ENCODE measurements at regions not wholly inside any gene's neighbourhood (a gene's known extent, or its start where the extent isn't known, plus 50 kb on each side); places are given as distances from the start of the nearest gene placed in this dataset.
"Not testable (repeated sequence)": the region's sequence is repeated elsewhere in the genome, so short reads cannot be mapped to it uniquely, and the experiment has no call there.

DNA sequence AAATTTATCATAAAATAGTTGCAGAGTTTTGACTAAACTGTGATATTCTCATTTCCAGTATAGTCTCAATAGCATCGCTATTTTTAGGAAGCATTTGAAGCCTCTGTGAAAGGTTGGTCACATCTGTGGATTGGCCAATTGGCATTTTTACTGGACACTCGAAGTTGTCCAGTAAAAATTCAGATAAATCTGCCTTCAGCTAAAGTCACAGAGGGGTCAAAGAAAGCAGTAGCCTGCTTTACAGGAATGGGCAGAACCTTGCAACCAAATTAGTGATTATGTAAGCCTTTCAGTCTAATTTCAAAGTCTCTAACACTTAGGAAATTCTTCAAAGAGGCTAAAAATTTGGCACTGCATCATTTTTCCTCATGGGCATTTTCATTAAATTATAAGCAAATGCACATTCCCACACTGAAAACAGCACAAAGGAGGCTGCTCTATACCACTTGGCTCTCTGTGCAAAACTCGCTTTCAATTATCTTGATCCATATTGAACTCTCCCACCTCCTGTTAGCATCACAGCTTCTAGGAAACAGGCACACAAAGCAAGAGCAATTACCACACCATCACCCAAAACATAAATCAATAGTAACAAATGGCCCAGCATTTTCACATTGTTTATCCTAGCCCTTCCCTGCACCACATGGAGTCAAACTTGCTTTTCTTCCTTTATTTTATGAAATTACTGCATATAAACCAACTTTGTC lies 318.5 kb upstream of the DUSP10 start:
- ATAC-seq = no peak

DNA sequence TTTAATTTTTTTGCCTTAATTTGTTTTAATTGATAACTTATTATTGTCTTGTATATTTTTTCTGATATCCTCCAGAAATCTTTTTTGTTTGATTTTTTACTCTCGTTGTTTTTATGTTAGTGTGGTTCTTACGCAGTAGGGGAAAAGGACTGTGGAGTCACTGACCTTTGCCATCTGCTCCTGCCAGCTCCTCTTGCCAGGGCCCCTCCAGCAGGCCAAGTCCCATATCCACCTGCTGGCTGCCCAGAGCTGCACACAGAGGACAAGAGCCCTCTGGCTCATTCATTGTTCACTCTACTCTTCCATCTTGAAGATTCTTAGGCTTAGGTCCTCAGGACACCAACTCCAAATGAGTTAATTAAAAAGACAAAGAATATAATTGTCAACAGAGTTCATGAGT lies 316.4 kb upstream of the DUSP10 start:
- ATAC-seq = no peak

DNA sequence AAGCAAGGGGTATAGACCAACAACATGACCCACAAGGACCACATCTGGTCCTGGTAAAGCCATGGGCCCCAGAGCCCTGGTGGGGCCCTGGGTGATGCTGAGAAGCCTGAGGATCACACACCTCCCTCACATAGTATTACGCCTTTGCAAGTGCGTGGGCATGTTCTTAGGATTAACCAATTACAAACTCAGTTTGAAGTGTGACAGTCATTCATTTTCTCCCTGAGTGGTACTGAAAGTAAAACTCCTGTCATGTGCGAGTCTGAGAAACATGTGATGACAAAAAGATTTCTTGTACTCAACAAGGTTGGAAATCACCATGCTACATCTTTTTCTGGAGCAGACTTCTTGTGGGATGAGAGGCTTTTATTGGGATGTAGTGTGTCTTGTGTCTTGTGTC lies 315.3 kb upstream of the DUSP10 start:
- peak; percentile 41 to 48 for ATAC-seq

DNA sequence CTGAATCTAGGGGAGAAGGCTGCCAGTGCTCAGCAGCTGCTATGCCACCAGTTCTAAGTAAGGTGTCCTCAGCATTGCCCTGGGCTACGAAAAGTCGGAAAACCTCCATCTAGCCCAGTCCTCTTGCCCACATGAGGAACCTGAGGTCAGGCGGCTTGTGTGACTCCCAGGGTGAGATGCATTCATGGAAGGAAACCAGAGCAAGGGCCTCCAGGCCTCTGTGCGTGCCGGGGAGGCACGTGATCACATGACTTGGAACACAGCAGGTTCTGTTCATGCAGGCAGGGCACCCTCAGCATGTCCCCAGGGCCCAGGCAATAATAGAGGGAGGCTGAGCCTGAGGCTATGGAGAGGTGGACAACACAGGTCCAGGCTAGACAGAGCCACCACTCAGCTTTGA lies 312.5 kb upstream of the DUSP10 start:
- ATAC-seq = no peak

DNA sequence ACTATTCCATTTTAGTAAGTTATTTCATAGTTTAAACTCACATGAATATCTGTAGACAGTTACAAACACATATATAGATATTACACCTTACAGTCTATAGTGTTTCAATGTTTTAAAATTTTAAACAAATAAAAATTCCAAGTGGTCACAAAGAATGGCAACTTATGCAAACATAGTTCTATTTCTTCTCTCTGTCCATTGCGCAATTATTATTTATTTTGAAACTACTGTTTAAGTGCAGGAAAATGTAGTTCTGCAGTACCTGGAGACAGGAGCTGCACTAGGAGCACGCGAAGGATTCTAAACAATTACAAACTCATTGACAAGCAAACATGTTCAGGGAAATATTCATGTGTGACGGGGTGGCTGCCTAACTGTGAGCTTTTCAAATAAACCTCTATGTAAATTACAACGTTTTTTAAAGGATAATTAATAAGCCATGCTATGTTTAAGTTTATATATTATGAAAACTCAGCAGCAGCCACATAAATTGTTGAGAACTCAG lies 312.0 kb upstream of the DUSP10 start:
- no peak for ATAC-seq

DNA sequence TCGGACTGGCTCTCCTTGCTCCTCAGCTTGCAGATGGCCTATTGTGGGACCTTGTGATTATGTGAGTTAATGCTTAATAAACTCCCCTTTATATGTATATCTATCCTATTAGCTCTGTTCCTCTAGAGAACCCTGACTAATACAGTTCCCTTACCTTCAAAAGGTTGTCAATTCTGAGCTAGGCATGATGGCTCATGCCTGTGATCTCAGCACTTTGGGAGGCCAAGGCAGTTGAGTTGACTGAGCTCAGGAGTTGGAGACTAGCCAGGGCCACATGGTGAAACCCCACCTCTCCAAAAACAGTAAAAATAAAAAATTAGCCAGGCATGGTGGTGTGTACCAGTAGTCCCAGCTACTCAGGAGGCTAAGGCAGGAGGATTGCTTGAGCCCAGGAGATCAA lies 309.4 kb upstream of the DUSP10 start:
- peak in 1 of 2 donors; percentile 42 for ATAC-seq

DNA sequence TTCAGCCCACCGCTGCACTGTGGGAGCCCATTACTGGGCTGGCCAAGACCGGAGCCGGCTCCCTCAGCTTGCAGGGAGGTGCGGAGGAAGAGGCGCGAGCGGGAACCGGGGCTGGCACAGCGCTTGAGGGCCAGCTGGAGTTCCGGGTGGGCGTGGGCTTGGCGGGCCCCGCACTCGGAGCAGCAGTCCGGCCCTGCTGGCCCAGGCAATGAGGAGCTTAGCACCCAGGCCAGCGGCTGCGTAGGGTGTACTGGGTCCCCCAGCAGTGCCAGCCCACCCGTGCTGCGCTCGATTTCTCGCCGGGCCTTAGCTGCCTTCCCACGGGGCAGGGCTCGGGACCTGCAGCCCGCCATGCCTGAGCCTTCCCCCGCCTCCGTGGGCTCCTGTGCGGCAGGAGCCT lies 307.8 kb upstream of the DUSP10 start:
- not testable (repeated sequence) for ATAC-seq

DNA sequence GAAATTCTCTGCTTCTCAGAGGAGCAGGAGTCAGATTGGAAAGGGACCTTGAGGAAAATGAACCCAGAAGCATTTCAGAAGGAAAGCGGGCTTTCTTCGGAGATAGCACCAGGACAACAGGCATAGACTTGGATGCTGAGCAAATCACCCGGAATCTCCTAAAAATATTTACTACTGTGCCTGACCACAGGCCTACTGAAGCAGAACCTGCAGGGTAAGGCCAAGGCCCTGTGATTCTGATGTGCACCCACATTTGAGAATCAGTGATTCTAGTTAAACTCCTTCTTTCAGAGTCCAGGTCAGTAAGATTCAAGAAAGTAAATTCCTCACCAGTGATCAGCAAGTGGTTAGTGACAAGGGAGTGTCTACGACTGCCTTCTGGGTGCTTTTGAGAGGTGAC lies 307.3 kb upstream of the DUSP10 start:
- no peak for ATAC-seq

DNA sequence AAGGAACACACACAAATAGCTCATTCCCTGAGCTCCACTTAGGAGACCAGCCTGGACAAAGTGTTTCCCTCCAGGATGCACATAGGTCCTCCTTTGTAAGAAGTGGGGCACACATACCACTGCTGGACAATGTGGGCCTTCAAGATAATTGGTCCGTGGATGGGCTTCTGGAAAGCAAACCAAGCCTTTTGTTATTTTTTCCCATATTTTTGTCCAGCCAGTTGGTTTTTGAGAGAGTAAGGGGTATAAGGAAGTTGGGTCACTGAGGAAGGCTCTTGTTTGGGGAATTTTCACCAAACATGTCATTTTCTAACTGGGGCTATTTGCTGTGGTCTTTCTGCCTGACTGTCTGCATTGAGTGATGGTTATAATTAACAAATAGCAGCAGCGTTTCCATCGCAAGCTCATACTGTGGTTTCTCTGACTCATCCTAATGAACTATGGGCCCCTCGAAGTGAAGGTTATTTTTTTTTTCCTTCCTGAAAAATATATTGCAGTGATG lies 306.3 kb upstream of the DUSP10 start:
- peak; percentile 63 to 72 for ATAC-seq

DNA sequence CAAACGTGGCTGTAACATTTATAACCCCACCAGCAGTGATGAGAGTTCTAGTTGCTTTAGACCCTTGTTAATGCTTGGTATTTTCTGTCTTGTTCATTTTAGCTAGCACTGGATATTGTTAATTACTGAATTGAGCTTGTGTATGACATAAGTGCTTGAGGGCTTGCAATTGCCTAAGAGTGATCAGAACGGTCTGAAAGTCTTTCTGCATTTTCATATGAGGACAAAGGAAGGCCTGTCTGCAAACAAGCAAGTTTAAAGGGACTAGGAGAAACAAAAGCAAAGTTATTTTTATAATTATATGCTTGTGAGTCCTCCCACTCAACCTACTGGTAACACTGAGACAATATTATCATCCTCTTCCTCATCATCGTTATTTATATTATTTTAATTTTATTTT lies 305.5 kb upstream of the DUSP10 start:
- no peak for ATAC-seq

DNA sequence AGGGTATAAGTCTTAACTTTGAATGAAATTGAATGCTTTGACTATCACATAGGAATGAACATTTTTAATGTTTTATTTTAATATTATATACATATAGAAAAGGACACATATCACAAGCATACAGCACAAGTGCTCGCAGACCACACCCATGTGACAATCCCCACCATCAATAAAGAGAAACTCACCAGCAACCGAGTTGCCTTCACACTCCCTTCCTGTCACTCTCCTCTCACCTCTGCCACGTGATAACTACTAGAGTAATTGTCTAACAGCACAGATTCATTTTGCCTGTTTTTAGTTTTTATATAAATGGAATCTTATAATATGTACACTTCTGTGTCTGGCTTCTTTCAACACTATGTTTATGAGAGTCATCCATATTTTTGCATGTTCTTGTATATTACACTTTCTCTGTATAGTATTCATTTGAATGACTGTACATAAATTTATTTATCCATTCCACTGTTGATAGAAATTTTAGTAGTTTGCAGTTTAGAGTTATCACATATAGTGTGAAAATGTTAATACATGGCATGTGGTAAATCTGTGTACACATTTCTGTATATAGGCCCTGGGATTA lies 304.9 kb upstream of the DUSP10 start:
- ATAC-seq = no peak

DNA sequence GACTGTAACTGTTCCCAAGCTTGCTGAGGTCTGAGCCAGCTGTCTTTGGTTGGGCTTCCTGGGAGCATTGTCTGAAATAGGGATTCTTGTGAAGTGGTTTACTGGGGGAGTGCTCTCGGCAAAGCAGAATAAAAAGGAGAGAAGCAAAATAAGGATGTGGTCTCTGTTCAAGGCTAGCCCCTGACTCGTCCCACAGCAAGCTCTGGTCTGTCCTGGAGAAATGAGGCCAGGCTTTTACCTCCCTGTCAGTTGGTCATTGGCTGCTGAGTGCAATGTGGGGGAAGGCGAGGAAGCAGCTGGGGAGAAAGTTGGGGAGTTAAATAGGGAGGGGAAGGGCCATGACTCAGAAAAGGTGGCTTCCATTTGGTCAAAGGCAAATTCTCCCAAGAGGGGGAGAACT lies 303.9 kb upstream of the DUSP10 start:
- ATAC-seq = no peak

DNA sequence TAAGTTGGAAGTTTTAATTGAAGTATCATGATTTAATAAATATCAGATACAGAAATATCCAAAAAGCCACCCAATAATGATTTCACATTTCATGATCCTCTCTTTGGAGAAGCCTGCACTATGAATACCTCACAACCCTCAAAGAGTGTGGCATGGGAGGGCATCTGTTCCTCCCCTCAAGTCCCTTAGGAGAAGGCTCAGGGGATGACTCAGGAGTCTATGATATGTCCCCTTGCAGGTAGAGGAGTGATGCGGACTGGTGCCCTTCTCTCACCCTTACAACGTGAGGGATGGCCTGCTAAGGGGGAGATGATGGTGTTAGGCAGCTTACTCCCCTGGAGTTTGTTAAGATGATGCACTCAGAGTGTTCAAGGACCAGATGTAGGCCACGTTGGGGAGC lies 303.3 kb upstream of the DUSP10 start:
- ATAC-seq = no peak

DNA sequence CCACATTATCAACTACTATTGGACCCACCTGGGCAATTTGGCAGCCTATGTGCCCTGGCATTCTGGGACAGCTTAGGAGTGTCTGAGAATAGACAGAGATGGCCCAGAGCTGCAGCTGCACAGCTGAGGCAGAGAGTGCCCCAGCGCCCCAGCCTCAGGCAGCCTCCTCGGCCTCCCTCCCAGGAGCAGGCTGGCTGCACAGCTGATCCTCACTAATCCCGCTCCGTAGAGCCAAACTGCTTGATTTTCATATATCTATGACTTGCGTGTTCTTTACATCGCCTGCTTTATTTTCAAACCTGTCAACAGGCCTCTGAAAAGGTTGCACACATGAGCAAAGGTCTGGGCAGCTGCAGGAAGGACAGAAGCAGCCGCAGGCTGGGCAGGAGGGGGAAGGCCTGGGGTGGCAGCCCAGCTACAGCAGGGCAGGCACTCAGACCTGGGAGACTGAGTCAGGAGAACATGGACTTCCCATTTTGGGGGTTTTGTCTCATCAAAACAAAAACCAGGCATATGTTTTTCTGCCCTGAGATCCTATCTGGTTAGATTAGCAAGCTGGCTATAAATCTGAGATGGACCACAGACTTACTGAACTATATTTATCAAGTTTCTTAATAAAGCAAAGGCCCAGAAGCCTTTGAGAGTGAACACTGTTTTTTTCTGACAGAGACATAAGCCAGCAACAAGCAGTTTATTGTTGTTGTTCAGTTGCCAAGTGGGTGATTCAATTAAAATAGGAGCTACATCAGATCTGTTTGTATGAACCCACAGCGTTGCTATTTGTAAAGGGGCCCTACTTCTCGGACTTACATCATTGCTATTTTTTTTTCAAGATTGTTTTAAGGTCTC lies 301.8 kb upstream of the DUSP10 start:
- ATAC-seq = no peak

DNA sequence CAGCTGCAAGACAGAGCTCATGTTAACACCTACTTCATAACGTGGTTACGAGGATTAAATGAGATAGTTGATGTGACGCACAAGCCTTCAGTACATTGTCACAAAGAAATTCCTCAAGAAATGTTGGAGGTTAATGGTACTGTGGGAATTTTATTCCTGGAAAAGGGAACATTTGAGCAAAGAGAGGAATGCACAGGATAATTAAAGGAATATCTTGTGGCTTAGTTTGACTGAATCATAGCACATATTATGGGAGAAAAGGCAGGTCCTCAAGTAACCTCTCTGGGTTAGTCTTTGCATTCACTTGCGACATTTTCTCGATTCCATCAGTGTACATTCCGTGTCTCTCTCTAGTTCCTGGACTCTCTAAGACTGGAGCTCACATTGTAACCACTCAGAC lies 300.2 kb upstream of the DUSP10 start:
- no peak for ATAC-seq

DNA sequence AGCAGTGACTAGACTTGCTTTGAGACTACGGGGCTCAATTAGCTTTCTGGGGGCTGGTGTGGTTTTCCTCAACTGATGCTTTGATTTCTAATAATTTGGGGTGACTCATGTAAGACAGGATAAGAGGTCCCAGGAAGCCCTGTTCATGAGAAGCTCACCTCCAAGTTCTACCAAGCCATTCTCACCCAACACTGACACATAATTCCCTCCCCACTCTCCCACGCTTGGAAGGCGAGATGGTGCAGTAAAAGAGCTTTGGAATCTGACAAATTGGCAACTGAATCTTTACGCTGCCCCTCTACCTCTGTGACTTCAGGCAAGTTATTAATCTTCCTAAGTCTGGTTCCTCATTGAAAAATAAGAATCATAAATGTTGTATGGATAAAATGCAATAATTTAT lies 299.1 kb upstream of the DUSP10 start:
- ATAC-seq = no peak

DNA sequence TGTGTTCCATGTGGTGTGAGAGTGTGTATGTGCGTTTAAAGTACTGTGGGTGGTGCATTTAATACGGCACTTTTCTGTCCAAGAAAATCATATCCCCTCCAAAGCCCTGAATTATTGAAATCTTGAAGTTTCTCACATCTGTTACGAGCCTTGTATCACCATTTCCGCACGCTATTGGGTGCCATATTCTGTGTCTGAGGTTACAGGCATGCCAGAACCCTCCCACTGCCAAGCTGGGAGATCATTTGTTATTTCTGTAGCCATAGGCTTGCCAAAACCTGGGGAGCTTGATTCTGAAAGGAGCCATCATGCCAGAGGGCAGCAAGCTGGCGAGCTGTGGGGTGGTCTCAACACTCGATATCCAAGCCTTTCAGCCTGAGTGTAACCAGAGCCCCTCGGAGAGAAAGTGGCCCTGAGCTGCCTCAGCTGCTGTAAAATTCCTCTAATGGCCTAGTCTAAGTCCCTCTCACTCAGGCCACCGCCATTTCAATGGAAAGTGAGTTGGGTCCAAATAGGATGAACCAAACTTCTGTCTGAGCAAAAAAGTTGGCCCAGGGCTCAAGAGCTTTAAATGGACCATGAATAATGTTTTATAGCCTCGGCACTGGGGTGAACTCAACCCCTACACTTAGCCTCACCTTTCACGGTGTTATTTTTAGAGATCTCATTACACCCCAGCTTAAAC lies 298.4 kb upstream of the DUSP10 start:
- ATAC-seq = no peak

DNA sequence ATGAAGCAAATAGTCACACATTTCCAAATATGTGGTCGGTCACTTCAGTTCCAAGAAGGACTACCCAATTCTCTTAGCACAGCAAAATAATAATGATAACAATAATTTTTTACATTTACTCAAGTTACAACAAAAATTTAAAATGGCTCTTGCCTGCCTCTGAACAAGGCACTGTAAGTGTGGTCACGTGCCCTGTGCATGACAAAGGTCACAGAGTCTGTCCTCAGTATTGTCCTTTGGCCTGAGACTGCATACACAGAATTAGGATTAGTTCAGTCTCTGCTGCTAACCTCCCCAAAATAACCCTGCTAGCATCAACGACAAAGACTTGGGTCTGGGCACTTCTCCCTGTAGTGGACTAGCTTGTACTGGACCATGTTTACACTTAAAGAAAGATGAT lies 297.1 kb upstream of the DUSP10 start:
- no peak for ATAC-seq

DNA sequence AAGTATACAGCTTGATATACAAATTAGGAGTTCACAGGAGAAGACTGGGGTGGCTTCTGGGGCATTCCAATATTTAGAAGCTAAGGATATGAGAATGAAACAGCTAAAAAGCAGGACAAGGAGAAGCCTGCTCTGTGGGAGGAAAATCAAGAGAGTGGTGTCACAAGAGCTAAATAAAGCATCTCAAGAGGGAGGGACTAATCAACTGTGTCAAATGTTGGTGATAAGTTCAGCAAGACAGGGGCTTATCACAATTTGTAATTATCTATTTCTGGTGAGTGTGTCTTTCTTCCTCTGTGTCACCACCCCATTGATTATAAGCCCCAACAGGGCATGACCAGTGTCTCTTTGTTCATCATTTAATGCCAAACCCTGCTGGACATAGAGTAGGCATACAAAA lies 295.8 kb upstream of the DUSP10 start:
- ATAC-seq = no peak

DNA sequence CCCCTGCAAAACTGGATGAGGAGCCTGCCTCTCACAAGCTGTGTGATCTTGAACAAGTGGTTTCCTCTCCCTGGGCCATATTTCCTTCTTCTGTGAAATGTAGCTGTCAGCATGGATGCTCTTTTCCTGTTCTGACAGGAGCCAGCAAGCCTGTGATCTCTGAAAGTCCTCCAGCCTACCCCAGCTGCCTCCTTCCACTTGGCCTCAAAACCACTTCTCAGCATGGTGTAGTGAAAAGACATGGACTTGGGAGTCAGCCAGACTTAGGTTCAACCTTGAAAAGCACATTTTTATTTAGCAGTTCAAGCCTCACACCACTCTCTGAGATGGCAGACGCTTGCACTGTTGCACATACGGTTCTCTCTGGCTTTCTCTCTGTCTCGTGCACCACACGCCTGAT lies 292.9 kb upstream of the DUSP10 start:
- no peak for ATAC-seq

DNA sequence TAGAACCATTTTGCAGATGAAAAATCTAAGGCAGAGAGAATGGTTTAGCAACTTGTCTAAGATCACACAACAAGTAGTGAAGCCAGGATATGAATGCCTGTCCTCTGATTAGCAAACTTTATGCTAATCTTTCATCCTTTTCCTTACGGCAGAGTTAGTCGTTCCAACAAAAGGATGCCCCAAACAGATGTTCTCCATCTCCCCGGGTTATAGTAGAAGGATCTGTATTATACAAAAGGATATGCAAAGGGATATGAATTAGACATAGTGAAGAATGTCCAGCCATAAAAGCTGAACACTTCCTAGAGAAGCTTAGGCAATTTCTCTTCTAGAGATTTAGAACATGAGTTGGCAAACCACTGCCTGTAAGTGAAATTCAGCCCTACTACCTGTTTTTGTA lies 291.6 kb upstream of the DUSP10 start:
- no peak for ATAC-seq

DNA sequence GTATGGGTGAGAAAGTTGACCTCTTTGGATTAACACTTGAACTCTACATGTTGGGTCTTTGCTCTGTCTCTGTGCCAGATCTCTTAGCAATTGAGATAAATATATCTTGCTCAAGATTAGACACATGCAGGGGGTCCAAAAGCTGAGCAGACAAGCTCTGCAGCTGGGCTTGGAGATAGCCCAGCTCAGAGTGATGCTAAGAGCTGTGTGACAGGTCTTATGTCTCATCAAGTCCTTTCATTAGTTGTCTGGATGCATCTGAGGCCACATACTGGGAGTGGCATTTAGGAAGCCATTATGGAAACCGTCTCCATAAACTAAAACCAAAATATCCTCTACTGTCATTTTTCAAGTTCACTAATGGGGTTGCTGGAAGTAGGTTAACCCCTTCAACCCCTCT lies 289.4 kb upstream of the DUSP10 start:
- no peak for ATAC-seq

DNA sequence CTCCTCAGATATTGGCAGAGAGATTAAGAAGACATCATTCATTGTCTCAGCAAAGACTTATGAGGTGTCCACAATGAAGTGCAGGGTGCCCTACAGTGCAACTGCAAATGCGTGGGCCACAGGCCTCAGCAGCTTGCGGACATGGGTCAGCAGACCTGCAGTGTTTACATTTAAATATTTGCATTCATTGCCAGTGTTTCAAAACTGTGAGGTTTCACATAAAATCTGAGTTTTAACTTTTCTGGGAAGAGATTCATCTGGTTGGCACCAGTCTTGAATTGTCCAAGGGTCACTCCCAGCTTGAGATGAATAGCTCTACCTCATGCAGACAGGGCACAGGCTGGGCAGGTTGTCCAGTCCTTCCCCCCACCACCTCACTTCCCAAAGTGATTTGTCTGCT lies 286.8 kb upstream of the DUSP10 start:
- no peak for ATAC-seq
